ENCODE measurements at regions not wholly inside any gene's neighbourhood (a gene's known extent, or its start where the extent isn't known, plus 50 kb on each side); places are given as distances from the start of the nearest gene placed in this dataset.
A peak's percentile ranks its signal among the peaks of the same experiment; 100 is the strongest.
"Not testable (repeated sequence)": the region's sequence is repeated elsewhere in the genome, so short reads cannot be mapped to it uniquely, and the experiment has no call there.

DNA sequence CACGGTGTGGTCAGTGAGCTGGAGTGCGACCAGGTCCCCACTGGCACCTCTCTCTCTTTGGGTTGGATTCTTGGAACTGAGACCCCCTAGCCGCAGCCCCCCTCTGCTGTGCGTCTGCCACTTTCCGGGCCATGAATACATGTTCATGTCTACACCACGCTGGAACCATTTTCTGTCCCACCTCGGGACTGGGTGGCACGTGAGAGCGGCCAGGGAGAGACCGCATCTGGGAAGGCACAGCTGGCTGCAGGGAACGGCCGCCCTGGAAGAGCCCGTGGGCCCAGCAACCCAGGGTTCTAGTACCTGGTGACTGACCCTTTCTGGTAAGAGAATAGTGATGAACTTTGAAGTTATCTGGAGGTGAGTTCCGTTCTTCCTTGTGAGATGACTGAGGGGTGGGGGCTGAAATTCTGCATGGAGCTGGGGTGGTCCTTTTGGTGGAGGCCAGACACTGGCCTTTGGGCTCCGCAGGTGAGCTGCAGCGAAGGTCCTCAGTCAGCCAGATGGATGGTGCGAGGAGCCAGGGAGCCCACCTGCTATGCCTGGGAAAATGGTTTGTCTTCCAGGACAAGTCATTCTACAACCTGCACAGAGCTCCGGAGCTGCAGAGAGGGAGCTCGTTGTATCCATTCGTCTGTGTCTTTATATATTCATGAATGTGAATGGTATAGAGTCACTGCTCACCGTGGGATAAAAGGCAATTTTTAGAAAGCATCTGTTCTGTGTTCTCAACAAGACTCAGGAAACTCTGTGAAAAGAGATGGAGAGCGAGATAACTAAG lies 223.5 kb downstream of the NDUFA10 start:
- DNase-seq, result no peak

GRCh38 chr2:239800785-239801386 lies 224.3 kb downstream of the NDUFA10 start:
- DNase-seq, result no peak

DNA sequence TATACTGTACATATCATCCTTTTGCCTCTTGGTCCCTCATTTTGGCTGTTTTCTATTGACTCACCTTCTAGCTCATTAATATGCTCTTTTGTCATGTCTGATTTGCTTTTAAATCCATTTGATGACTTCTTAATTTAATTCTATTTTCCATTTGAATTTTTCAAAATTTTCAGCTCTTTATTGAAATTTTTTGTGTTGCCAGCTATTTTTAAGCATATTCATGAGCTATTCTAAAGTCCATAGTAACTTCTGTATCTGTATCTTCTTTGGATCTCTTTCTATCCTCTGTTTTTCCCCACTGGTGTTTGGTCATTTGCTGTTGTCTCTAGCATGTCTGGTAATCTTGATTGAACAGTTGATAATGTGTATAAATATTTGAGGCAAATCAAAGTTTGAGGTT lies 227.8 kb downstream of the NDUFA10 start:
- no peak for DNase-seq

DNA sequence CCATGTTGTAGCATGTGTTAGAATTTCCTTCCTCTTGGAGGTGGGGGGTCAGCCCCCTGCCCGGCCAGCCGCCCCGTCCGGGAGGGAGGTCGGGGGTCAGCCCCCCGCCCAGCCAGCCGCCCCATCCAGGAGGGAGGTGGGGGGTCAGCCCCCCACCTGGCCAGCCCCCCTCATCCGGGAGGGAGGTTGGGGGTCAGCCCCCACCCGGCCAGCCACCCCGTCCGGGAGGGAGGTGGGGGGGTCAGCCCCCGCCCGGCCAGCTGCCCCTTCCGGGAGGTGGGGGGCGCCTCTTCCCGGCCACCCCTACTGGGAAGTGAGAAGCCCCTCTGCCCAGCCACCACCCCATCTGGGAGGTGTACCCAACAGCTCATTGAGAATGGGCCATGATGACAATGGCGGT lies 229.4 kb downstream of the NDUFA10 start:
- DNase-seq, result not testable (repeated sequence)

DNA sequence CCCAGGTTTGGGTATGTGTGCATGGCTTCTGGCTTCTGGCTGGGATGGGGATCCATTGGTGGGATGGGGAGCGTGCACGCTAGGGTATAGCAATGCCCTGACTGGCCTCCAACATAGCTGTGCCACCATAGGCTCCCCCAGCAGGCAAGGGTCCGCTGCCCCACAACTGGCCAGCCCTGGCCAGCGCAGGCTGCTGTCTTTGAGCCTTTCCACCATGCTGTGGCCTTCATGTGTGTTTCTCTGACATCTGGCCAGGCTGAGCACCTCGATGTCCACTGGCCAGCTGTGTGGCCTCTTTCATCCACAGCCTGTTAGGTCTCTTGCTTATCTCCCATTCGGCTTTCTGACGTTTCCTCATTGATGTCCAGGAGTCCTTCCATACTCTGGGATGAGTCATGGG lies 231.3 kb downstream of the NDUFA10 start:
- DNase-seq, result no peak

- no peak for DNase-seq
These were observed 232.1 kb downstream of the NDUFA10 start for GRCh38 chr2:239793086-239793485.

DNA sequence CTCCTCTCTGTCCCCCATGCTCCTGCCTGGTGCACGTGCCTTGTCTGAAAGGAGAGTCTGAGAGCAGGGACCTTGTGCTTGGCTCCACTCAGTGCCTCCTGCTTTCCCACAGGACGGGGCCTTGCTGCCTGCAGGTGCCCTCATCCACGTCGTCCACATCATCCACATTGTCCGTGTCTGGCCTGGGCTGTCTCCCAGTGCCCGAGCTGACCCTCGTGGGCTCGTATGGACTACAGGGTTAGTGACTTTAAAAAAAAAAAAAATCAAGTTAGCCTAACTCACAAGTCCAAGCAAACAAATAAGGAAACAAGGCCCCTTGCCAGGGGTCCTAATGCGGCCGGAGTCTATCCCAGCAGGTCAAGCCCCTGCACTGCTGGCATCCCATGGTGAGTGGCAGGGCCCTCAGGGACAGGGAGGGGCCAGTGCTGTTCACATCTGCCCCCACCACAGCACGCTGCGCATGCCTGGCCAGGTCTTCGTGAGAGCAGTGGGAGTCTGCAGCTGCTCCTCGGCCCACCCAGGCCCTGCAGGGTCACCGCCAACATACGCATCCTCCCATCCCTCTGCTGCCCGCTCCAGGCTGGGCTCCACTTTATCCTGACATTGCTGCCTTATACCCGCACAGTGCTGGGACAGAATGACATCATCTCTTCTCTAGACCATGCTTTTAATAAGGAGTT lies 232.6 kb downstream of the NDUFA10 start:
- DNase-seq, result no peak

DNA sequence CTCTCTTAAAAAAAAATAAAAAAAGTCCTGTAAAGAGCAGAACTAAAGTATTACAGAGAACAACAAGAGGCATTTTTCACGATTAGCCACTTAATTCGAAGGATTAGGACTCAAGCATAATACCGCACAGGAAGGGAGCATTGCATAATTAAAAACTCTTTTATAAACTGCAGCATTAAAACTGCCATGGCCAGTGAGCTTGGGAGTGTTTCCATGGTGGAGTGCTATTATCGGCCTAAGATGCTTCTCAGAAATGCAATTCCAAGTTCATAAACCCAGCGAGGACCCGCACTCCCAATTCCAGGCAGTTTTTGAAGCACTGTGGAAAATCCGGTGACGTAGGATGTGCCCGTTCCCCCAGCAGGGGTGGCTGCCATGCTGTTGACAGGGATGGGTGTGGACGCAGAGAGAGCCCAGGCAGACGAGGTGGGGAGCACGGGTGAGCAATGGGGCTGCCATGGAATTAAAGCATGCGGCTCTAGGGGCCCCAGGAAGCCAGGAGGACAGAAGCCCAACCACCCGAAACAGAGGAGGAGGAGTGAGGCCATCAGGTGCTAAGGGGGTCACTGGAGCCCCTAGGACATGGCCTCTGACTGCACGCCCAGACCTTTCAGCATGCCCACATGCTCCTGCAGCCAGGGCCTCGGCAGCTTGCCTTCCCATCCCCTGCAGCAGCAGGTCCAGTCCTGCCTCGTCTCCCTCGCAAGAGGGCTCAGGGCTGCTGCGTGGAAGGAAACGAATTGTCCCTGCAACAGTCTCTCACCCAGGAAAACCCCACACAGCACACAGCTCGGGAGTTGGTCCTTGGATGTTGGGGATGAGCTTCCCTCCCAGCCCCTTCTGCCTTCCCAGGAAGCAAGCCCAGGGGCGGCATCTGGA lies 233.4 kb downstream of the NDUFA10 start:
- DNase-seq, result no peak

DNA sequence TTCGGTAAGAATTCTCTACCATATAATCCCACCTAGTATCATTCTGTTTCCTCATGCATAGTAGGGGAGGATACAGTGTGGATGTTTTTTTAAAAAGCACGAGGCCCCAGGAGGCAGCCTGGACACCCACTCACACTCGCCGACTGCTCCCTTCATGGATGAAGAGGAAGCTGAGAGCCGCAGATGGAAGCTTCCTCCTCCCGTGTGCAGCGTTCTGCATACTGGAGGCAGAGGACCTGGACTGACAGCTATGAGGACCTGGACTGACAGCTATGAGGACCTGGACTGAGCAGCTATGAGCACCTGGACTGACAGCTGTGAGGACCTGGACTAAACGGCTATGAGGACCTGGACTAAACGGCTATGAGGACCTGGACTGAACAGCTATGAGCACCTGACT lies 234.4 kb downstream of the NDUFA10 start:
- DNase-seq, result peak in 1 of 2 experiments; percentile 10

GRCh38 chr2:239790313-239790712 lies 234.8 kb downstream of the NDUFA10 start:
- no peak for DNase-seq

DNA sequence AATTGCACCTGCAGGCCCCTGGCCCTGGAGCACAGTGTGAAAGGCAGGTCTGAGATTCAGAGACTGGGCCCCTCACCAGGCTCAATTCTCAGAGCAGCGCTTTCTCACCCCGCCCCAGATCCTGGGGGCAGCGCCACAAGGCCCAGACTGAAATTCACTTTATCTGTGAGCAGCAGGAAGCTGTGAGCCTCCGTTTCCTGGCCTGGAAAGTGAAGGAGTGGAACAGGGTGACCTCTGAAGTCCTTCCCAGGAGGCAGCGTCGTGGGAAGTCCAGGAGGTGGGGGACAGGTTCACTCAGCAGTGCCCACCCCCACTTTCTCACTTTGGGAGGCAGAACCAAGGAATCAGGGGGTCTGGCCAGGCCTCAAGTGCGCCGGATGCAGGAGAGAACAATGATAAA lies 235.4 kb downstream of the NDUFA10 start:
- no peak for DNase-seq

GRCh38 chr2:239788576-239789098 lies 236.5 kb downstream of the NDUFA10 start:
- DNase-seq, result no peak

- no peak for DNase-seq
These were observed 237.5 kb downstream of the NDUFA10 start for GRCh38 chr2:239787538-239788050.

GRCh38 chr2:239786791-239787190 lies 238.4 kb downstream of the NDUFA10 start:
- DNase-seq, result no peak

- no peak for DNase-seq
These were observed 243.7 kb downstream of the NDUFA10 start for GRCh38 chr2:239781454-239781853.

DNA sequence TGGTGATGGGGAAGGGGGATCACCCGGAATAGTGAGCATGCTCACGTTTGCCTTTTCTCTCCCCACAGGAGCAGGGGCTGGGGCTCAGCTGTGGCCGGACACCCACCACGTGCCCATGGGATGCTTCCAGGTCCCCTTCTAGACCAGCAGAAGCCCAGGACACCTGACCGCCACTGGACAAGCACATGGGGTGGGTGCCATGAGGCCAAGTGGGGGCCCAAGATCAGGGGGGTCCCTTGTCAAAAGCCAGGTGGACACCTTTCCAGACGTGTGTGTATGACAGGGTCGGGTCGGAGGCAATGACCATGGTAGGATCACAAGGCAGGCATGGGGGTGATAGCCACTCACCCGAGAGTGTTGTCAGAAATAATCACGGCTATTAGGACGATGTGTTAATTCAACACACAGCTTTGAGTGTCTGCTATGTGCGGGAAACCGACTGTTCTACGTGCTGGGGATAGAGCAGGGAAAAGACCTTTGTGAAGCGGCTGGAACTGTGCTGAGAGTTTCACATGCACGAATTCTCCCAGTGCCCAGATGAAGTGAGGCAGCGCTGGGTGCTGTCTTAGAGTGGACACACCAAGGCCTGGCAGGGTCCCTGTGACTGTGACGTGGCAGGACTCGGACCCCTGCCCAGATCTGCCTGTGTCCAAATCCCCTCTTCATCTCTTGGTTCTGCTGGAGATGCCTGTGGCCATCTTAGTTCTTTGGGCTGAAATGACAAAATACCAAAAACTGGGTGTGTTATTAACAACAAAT lies 244.7 kb downstream of the NDUFA10 start:
- no peak for DNase-seq

GRCh38 chr2:239779584-239779983 lies 245.6 kb downstream of the NDUFA10 start:
- DNase-seq, result no peak

- DNase-seq, result peak in 1 of 2 experiments; percentile 42
These were observed 246.1 kb downstream of the NDUFA10 start for GRCh38 chr2:239778861-239779558.

DNA sequence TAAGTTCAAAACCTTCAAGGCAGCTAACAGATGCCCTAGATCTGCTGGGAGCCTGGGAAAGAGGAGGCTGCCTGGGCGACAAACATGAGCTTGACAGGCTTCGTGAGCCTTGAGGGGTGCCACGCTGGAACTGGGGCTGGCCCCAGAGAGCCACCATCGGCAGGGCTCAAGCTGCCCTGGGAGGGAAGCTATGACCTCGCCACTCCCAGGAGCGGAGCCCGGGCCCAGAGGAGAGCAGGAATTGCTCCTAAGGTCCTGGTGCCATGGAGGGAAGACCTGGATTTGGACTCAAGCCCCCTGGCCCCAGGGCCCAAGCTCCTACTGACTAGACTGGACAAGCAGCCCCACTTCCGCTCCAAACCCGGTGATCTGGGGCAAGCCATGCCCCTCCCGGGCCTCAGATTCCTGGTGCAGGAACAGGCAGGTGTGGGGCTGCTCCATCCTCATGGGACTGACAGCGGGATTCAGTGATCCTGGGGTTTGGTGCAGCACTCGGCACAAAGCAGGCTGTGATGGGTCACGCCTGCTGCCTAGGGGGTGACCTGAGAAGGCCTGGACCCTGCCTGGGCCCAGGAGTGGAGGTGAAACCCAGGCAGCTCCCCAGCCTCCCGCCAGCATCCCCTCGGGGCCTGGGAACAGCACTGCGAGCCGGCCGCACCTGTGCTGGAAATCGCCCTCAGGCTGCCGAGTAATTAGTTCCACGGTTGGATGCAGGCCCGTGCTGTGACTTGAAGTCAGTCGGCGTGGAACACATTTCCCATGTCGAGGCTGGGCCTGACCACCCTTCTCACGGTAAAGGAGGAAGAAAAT lies 246.9 kb downstream of the NDUFA10 start:
- no peak for DNase-seq

GRCh38 chr2:239777219-239777618 lies 247.9 kb downstream of the NDUFA10 start:
- DNase-seq, result no peak

All from NCI-H524 (cell line).